AG09309 (cell line): ENCODE measurements at regions not wholly inside any gene's neighbourhood (a gene's known extent, or its start where the extent isn't known, plus 50 kb on each side); places are given as distances from the start of the nearest gene placed in this dataset.

Experiments
- DNase-seq: peaks from one replicate; pipeline ENCODE4 v3.0.0-alpha.2; 2010; ENCODE audit warnings: low read depth
- H3K4me3 ChIP-seq: 2 replicates; pipeline ENCODE4 v1.5.1; 2011; ENCODE audit warnings: mild to moderate bottlenecking, low read depth, low read length, moderate library complexity; ENCODE audit not compliant: control insufficient read depth
- CTCF ChIP-seq: IDR thresholded peaks from 2 replicates; pipeline ENCODE4 v1.5.1; 2011; ENCODE audit warnings: mild to moderate bottlenecking, low read depth, low read length, inconsistent platforms; ENCODE audit not compliant: insufficient read depth, control insufficient read depth; ENCODE audit errors: missing control alignments

GRCh38 chr13:84077271-84077670 is 195.0 kb upstream of the SLITRK1 start:
- no peak for TF ChIP-seq CTCF
- no peak overlapping the region for H3K4me3 ChIP-seq
- no peak for DNase-seq

GRCh38 chr13:84076280-84076679 is 194.0 kb upstream of the SLITRK1 start:
- no peak overlapping the region for H3K4me3 ChIP-seq
- TF ChIP-seq CTCF: no peak
- DNase-seq: no peak

DNA sequence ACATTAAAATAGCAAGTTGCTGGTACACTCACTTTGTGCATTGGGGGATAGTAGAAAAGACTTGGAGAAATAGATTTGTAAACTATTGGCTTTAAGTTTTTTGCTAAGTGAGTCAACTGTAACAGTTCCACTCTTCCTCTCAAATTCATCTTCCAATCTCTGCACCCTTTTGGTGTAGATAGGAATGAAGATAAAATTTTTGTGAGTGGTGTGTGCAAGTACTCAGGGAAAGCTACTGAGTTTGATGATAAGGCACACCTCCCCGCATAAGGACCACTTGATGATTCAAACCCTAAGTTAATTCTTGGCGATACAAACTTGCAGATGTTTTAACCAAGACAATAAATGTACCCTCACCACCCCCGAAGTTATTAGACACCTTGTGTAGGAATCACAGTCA is 168.3 kb upstream of the SLITRK1 start:
- no peak for DNase-seq
- no peak for TF ChIP-seq CTCF
- H3K4me3 ChIP-seq: no peak overlapping the region

DNA sequence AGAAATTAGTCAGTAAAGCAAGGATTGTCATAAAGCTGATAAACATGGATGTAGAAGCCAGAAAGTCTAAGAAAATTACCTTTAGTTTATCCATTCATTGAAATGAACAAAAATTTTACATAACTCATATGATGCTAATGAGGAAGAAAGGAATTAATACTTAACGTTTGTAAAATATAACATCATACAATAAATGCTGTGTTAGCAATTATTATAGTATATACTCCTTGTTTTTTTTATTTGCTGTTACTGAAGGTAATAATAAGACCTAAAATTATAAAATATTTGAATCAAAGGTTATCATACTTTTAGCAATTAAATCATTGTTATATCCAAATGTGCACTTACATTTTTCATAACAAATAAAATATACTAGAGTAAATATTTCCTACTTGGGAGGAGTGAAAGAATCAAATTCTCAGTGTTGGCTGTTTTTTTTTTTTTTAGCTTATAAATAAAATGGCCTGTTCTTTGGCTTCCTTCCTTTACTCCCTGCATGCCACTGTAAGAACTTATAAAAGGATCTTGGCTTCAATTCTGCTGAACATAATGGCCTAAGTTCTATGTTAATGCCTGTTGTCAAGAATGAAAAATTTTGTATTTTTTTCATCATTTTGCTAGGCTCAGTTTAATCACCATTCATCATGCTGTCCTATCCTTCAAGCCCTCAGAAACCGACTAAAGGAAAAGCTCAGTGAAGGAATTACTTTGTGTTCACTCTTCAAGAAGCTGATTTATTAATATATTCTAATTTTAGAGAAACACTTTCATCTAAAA is 167.4 kb upstream of the SLITRK1 start:
- no peak for TF ChIP-seq CTCF
- no peak for DNase-seq
- no peak overlapping the region for H3K4me3 ChIP-seq

DNA sequence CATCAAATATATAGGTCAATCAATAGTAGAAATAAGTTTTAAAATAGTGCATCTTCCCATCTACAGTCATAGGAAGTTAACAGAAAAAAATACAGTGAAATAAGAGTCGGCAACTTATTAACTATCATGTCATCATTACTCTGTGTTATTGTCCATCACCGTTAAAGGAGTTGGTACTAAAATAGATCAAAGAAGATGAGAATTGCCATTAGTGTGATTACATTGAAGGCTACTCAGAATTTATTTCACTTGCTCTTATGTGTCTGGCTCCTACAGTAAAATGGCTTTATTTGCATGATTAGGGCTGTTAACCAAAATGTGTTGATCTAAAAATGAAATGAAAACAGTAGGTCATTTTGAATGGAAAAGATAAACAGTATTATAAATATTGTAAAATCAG is 162.5 kb upstream of the SLITRK1 start:
- no peak overlapping the region for H3K4me3 ChIP-seq
- TF ChIP-seq CTCF: no peak
- DNase-seq: no peak

GRCh38 chr13:84038001-84038400 is 155.7 kb upstream of the SLITRK1 start:
- no peak for DNase-seq

More at GRCh38 chr13:84038001-84038400, 155.7 kb upstream of the SLITRK1 start:
- no peak overlapping the region for H3K4me3 ChIP-seq
- TF ChIP-seq CTCF: no peak
